Central memory CD4-positive, alpha-beta T cell (primary cell): ENCODE measurements at regions not wholly inside any gene's neighbourhood (a gene's known extent, or its start where the extent isn't known, plus 50 kb on each side); places are given as distances from the start of the nearest gene placed in this dataset.
"Not testable (repeated sequence)": the region's sequence is repeated elsewhere in the genome, so short reads cannot be mapped to it uniquely, and the experiment has no call there.

ENCODE experiments used
- DNase-seq: peaks from one replicate; pipeline ENCODE4 v3.0.0; 2022

GRCh38 chr7:67625257-67625737 is 628.7 kb downstream of the TYW1 start:
- DNase-seq = no peak

- DNase-seq = no peak
Observed at GRCh38 chr7:67631476-67631875, 634.8 kb downstream of the TYW1 start.

- DNase-seq = no peak
Observed at GRCh38 chr7:67635271-67635670, 638.6 kb downstream of the TYW1 start.

- no peak for DNase-seq
Observed at GRCh38 chr7:67636348-67637022, 639.9 kb downstream of the TYW1 start.

- no peak for DNase-seq
Observed at GRCh38 chr7:67637023-67637358, 640.4 kb downstream of the TYW1 start.

GRCh38 chr7:67642542-67642941 is 645.9 kb downstream of the TYW1 start:
- not testable (repeated sequence) for DNase-seq

GRCh38 chr7:67644151-67644550 is 647.5 kb downstream of the TYW1 start:
- DNase-seq = no peak

GRCh38 chr7:67652937-67653336 is 656.3 kb downstream of the TYW1 start:
- no peak for DNase-seq

- DNase-seq = no peak
Observed at GRCh38 chr7:67653856-67654454, 657.3 kb downstream of the TYW1 start.

GRCh38 chr7:67654642-67655041 is 658.0 kb downstream of the TYW1 start:
- DNase-seq = no peak

GRCh38 chr7:67655168-67655567 is 658.5 kb downstream of the TYW1 start:
- no peak for DNase-seq

- no peak for DNase-seq
Observed at GRCh38 chr7:67659091-67659490, 662.5 kb downstream of the TYW1 start.

- no peak for DNase-seq
Observed at GRCh38 chr7:67662804-67663203, 666.2 kb downstream of the TYW1 start.

GRCh38 chr7:67663644-67664043 is 667.0 kb downstream of the TYW1 start:
- no peak for DNase-seq

GRCh38 chr7:67666359-67666758 is 669.7 kb downstream of the TYW1 start:
- not testable (repeated sequence) for DNase-seq

- no peak for DNase-seq
Observed at GRCh38 chr7:67671006-67671548, 674.4 kb downstream of the TYW1 start.

- DNase-seq = no peak
Observed at GRCh38 chr7:67673861-67674260, 677.2 kb downstream of the TYW1 start.

- not testable (repeated sequence) for DNase-seq
Observed at GRCh38 chr7:67674862-67675261, 678.2 kb downstream of the TYW1 start.

GRCh38 chr7:67675971-67676370 is 679.3 kb downstream of the TYW1 start:
- no peak for DNase-seq

GRCh38 chr7:67678419-67678818 is 681.8 kb downstream of the TYW1 start:
- no peak for DNase-seq

GRCh38 chr7:67683628-67684027 is 687.0 kb downstream of the TYW1 start:
- no peak for DNase-seq

GRCh38 chr7:67690700-67691099 is 694.1 kb downstream of the TYW1 start:
- DNase-seq = no peak

GRCh38 chr7:67692425-67692824 is 695.8 kb downstream of the TYW1 start:
- DNase-seq = no peak

- DNase-seq = no peak
Observed at GRCh38 chr7:67696124-67696523, 699.5 kb downstream of the TYW1 start.

- DNase-seq = no peak
Observed at GRCh38 chr7:67696878-67697277, 700.2 kb downstream of the TYW1 start.
